ENCODE measurements at regions not wholly inside any gene's neighbourhood (a gene's known extent, or its start where the extent isn't known, plus 50 kb on each side); places are given as distances from the start of the nearest gene placed in this dataset.

GRCh38 chr12:126480451-126480850 is 1415.2 kb downstream of the AACS start:
- no peak for DNase-seq (ENCODE audit: low read depth in 1 of 2, low spot score in 1 of 2)

- no peak for DNase-seq (ENCODE audit: low read depth in 1 of 2, low spot score in 1 of 2)
Observed at GRCh38 chr12:126481688-126482087, 1416.5 kb downstream of the AACS start.

GRCh38 chr12:126482238-126482889 is 1417.1 kb downstream of the AACS start:
- DNase-seq (ENCODE audit: low read depth in 1 of 2, low spot score in 1 of 2): no peak

GRCh38 chr12:126483145-126484068 is 1418.2 kb downstream of the AACS start:
- DNase-seq (ENCODE audit: low read depth in 1 of 2, low spot score in 1 of 2): no peak

GRCh38 chr12:126487431-126487980 is 1422.3 kb downstream of the AACS start:
- DNase-seq (ENCODE audit: low read depth in 1 of 2, low spot score in 1 of 2): no peak

- DNase-seq (ENCODE audit: low read depth in 1 of 2, low spot score in 1 of 2): no peak
Observed at GRCh38 chr12:126488806-126489205, 1423.6 kb downstream of the AACS start.

- DNase-seq (ENCODE audit: low read depth in 1 of 2, low spot score in 1 of 2): no peak
Observed at GRCh38 chr12:126492181-126492580, 1426.9 kb downstream of the AACS start.

- DNase-seq (ENCODE audit: low read depth in 1 of 2, low spot score in 1 of 2): no peak
Observed at GRCh38 chr12:126493366-126494108, 1428.3 kb downstream of the AACS start.

GRCh38 chr12:126496201-126496600 is 1431.0 kb downstream of the AACS start:
- DNase-seq (ENCODE audit: low read depth in 1 of 2, low spot score in 1 of 2): no peak

GRCh38 chr12:126506426-126507182 is 1441.4 kb downstream of the AACS start:
- no peak for DNase-seq (ENCODE audit: low read depth in 1 of 2, low spot score in 1 of 2)

- DNase-seq (ENCODE audit: low read depth in 1 of 2, low spot score in 1 of 2): no peak
Observed at GRCh38 chr12:126507231-126507630, 1442.0 kb downstream of the AACS start.

- no peak for DNase-seq (ENCODE audit: low read depth in 1 of 2, low spot score in 1 of 2)
Observed at GRCh38 chr12:126509572-126509971, 1444.3 kb downstream of the AACS start.

- no peak for DNase-seq (ENCODE audit: low read depth in 1 of 2, low spot score in 1 of 2)
Observed at GRCh38 chr12:126510630-126511029, 1445.4 kb downstream of the AACS start.

- no peak for DNase-seq (ENCODE audit: low read depth in 1 of 2, low spot score in 1 of 2)
Observed at GRCh38 chr12:126512916-126513913, 1448.0 kb downstream of the AACS start.

GRCh38 chr12:126518596-126519200 is 1453.5 kb downstream of the AACS start:
- no peak for DNase-seq (ENCODE audit: low read depth in 1 of 2, low spot score in 1 of 2)

- DNase-seq (ENCODE audit: low read depth in 1 of 2, low spot score in 1 of 2): no peak
Observed at GRCh38 chr12:126519833-126520232, 1454.6 kb downstream of the AACS start.

GRCh38 chr12:126523891-126524290 is 1458.7 kb downstream of the AACS start:
- DNase-seq (ENCODE audit: low read depth in 1 of 2, low spot score in 1 of 2): no peak

- no peak for DNase-seq (ENCODE audit: low read depth in 1 of 2, low spot score in 1 of 2)
Observed at GRCh38 chr12:126534495-126534894, 1469.3 kb downstream of the AACS start.

- no peak for DNase-seq (ENCODE audit: low read depth in 1 of 2, low spot score in 1 of 2)
Observed at GRCh38 chr12:126534942-126535341, 1469.7 kb downstream of the AACS start.
